ENCODE measurements at regions not wholly inside any gene's neighbourhood (a gene's known extent, or its start where the extent isn't known, plus 50 kb on each side); places are given as distances from the start of the nearest gene placed in this dataset.

- DNase-seq = peak; percentile 19
These were observed 481.7 kb downstream of the GBE1 start for GRCh38 chr3:81279481-81280379.

GRCh38 chr3:81277853-81278252, 483.6 kb downstream of the GBE1 start:
- DNase-seq = peak; percentile 21

- no peak for DNase-seq
These were observed 486.8 kb downstream of the GBE1 start for GRCh38 chr3:81274671-81275070.

- no peak for DNase-seq
These were observed 490.7 kb downstream of the GBE1 start for GRCh38 chr3:81270603-81271379.

- DNase-seq = no peak
These were observed 492.9 kb downstream of the GBE1 start for GRCh38 chr3:81268526-81268925.

GRCh38 chr3:81261996-81262395, 499.4 kb downstream of the GBE1 start:
- no peak for DNase-seq

- no peak for DNase-seq
These were observed 506.0 kb downstream of the GBE1 start for GRCh38 chr3:81255463-81255862.

GRCh38 chr3:81251096-81251495, 510.3 kb downstream of the GBE1 start:
- no peak for DNase-seq

GRCh38 chr3:81249540-81250029, 511.9 kb downstream of the GBE1 start:
- DNase-seq = peak; percentile 29

GRCh38 chr3:81245501-81245900, 515.9 kb downstream of the GBE1 start:
- DNase-seq = no peak

- no peak for DNase-seq
These were observed 516.4 kb downstream of the GBE1 start for GRCh38 chr3:81245043-81245442.

- no peak for DNase-seq
These were observed 517.2 kb downstream of the GBE1 start for GRCh38 chr3:81244231-81244630.

GRCh38 chr3:81242871-81243270, 518.6 kb downstream of the GBE1 start:
- peak; percentile 64 for DNase-seq

GRCh38 chr3:81237181-81237580, 524.3 kb downstream of the GBE1 start:
- DNase-seq = peak; percentile 12

- DNase-seq = peak; percentile 29
These were observed 543.4 kb downstream of the GBE1 start for GRCh38 chr3:81218023-81218422.

- DNase-seq = no peak
These were observed 544.3 kb downstream of the GBE1 start for GRCh38 chr3:81217101-81217500.

GRCh38 chr3:81216192-81216591, 545.3 kb downstream of the GBE1 start:
- DNase-seq = peak; percentile 21

- no peak for DNase-seq
These were observed 546.8 kb downstream of the GBE1 start for GRCh38 chr3:81214631-81215030.

- DNase-seq = no peak
These were observed 561.9 kb downstream of the GBE1 start for GRCh38 chr3:81199587-81199986.

- no peak for DNase-seq
These were observed 562.7 kb downstream of the GBE1 start for GRCh38 chr3:81198756-81199155.

- DNase-seq = no peak
These were observed 563.2 kb downstream of the GBE1 start for GRCh38 chr3:81198216-81198615.

- DNase-seq = peak; percentile 8
These were observed 564.1 kb downstream of the GBE1 start for GRCh38 chr3:81197386-81197785.

- DNase-seq = no peak
These were observed 566.0 kb downstream of the GBE1 start for GRCh38 chr3:81195478-81195877.

GRCh38 chr3:81186412-81186811, 575.0 kb downstream of the GBE1 start:
- no peak for DNase-seq

All from dermis blood vessel endothelial cell (primary cell).